Activated naive CD4-positive, alpha-beta T cell treated with anti-CD3 and anti-CD28 coated beads, Interleukin-2, amount 10 ng/mL, durations not matched to agents 7 days and 5 days (primary cell): ENCODE measurements at regions not wholly inside any gene's neighbourhood (a gene's known extent, or its start where the extent isn't known, plus 50 kb on each side); places are given as distances from the start of the nearest gene placed in this dataset.

ENCODE experiments used
- CTCF ChIA-PET: fragments of 350-600 bp; sonication (Branson Sonifier 250); formaldehyde crosslinking; loops from one replicate; lab custom pipeline; 2021; ENCODE audit warnings: antibody characterized with exemption; lab: Charles Lee
- DNase-seq: peaks from one replicate; pipeline ENCODE4 v3.0.0-alpha.2; 2020
- H3K27ac Mint-ChIP-seq: one replicate; pipeline ENCODE4 v1.8.0; 2021; ENCODE audit warnings: mild to moderate bottlenecking, moderate library complexity, mixed read lengths
- H3K27me3 Mint-ChIP-seq: one replicate; pipeline ENCODE4 v1.8.0; 2021; ENCODE audit warnings: mild to moderate bottlenecking, mixed read lengths
- H3K36me3 Mint-ChIP-seq: one replicate; pipeline ENCODE4 v1.8.0; 2021; ENCODE audit warnings: mixed read lengths
- H3K4me1 Mint-ChIP-seq: one replicate; pipeline ENCODE4 v1.8.0; 2021; ENCODE audit warnings: mixed read lengths
- H3K4me3 Mint-ChIP-seq: one replicate; pipeline ENCODE4 v1.8.0; 2021; ENCODE audit warnings: mild to moderate bottlenecking, moderate library complexity, mixed read lengths
- H3K9me3 Mint-ChIP-seq: one replicate; pipeline ENCODE4 v1.8.0; 2021; ENCODE audit warnings: mixed read lengths

DNA sequence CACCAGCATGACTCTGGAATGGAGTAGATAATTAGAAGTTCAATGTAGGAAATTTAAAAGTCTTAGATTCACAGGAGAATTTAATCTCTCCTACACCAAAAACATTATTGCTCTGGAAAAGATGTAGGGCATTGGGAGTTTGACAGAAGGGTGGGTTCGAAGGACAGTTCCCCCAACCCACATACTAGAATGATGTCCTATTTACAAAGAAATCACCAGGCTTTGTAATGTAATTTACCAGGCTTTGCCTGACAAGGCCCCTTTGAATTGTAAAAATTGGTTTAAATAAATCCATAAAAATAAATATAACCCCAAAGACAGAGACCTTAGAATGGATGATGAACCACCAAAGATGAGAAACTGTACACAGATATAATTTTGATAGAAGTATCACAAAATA, 399.2 kb upstream of the GRID2 start:
- Mint-ChIP-seq H3K27ac (no peak overlapping the region), H3K36me3 (no peaks in the 10 kb centered on the region), H3K4me3 (no peak overlapping the region), H3K27me3 (no peaks in the 10 kb centered on the region), H3K4me1 (no peaks in the 10 kb centered on the region), H3K9me3 (peaks cover 2% of the 10 kb centered on the region)
- CTCF ChIA-PET: no interaction called here
- DNase-seq: no peak

DNA sequence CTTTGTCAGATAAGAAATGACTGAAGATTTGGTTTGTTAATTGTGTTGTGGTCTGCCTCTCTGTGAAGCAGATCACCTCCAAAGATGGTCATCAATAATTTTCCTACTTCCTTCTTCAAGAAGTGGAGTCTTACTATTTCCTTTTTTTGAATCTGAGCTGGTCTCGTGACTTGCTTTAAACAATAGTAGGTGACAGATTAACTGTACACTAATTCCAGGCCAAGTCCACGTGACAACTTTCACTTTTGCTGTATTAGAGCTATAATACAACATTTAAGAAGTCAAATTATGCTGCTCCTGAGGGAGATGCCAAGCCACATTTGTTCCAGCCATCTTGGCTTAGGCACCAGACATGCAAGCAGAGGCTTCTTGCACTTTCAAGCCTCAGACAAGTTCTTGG, 393.8 kb upstream of the GRID2 start:
- no peak for DNase-seq
- no peak overlapping the region for H3K4me3 Mint-ChIP-seq
- H3K9me3 Mint-ChIP-seq: peaks cover 2% of the 10 kb centered on the region
- H3K27ac Mint-ChIP-seq: no peak overlapping the region
- no peaks in the 10 kb centered on the region for H3K36me3 Mint-ChIP-seq
- H3K27me3 Mint-ChIP-seq: no peaks in the 10 kb centered on the region
- CTCF ChIA-PET: no interaction called here
- H3K4me1 Mint-ChIP-seq: no peaks in the 10 kb centered on the region

DNA sequence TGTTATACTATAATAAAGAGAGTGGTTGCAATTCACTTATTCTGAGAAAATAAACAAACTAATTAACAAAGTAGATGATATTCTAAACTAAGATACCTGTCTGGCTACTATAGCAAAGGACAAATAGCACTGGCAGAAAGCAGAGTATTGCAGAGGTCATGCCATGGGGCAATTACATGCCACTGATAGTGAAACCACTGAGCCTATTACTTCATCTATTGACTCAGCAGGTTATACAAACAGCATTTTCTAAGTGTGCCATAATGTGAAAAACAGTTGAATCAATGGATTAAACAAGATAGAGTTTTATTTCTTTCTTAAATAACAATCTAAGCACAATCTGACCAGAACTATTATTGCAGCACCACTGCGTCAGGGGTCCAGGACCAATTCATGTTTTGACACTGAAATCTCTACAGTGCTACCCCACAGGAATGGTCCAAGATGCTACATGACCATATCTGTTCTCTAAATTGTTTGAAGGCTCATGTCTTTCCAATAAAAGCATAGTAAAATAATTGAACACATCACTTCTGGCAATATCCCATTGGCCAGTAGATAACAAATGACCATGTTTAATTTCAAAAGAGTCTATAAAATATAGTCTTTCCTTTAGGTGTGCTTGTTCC, 389.5 kb upstream of the GRID2 start:
- Mint-ChIP-seq H3K36me3 (no peaks in the 10 kb centered on the region), H3K27me3 (no peaks in the 10 kb centered on the region), H3K27ac (no peak overlapping the region), H3K9me3 (peaks cover 3% of the 10 kb centered on the region), H3K4me1 (no peaks in the 10 kb centered on the region), H3K4me3 (no peak overlapping the region)
- CTCF ChIA-PET: no interaction called here
- no peak for DNase-seq

DNA sequence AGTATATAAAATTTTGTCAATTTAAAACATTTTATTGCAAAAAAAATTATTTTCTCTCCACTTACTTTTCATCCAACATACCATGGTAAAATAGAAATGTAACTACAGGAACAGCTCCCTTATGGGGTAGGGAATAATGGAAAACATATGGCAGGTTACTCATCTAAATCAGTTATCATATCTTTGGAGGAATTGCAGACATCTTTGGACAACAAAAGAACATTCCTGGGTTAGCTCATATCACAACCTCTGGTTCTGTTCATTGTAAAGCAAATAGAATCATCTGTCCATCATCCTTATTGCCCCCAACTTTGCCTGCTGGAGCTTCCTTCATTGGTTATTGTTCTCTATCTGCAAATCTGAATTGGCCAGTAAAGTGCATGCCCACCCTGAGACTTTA, 387.5 kb upstream of the GRID2 start:
- Mint-ChIP-seq H3K9me3 (peaks cover 3% of the 10 kb centered on the region), H3K4me1 (no peaks in the 10 kb centered on the region), H3K36me3 (no peaks in the 10 kb centered on the region), H3K27me3 (no peaks in the 10 kb centered on the region), H3K4me3 (no peak overlapping the region), H3K27ac (no peak overlapping the region)
- no peak for DNase-seq
- CTCF ChIA-PET: no interaction called here

DNA sequence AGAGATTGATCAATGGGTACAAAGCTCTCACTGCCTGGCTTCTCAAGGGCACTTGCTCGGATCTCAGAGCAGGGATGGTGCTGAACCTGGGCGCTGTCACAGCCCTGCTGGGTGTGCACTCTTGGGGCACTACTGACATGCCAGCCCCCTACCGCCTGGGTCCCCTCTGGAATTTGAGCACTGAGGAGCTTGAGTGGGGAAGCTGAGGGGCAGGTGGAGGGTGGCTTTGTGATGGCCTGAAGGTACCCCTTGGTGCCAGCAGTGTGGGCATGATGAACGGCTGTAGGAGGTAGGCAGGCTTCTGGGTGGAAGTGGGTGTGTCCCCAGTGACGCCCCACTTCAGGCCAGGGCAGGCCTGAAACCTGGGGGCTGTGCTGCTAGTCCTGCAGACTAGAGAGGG, 379.1 kb upstream of the GRID2 start:
- H3K27me3 Mint-ChIP-seq: no peaks in the 10 kb centered on the region
- H3K36me3 Mint-ChIP-seq: no peaks in the 10 kb centered on the region
- no peak overlapping the region for H3K4me3 Mint-ChIP-seq
- no peaks in the 10 kb centered on the region for H3K4me1 Mint-ChIP-seq
- no peaks in the 10 kb centered on the region for H3K9me3 Mint-ChIP-seq
- no peak for DNase-seq
- H3K27ac Mint-ChIP-seq: no peak overlapping the region
- CTCF ChIA-PET: no interaction called here

DNA sequence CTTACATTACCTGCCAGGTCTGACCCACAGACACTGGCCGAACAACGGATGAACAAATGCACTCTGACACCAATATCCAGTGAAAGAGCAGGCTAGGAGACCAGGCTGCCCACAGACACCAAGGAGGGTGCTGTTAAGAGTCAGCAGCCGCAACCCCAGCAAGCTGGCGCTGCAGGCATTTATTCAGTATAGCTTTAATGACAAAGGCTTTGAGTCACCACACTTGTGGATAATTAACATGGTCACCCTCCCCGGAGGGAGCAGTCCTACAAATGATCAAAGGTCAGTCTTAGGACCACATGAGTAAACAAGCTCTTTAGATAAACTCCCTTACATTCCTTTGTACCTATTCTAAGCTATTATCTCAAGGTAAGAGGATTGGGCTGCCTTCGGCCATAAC, 368.5 kb upstream of the GRID2 start:
- H3K4me3 Mint-ChIP-seq: no peak overlapping the region
- no peaks in the 10 kb centered on the region for H3K27me3 Mint-ChIP-seq
- CTCF ChIA-PET: no interaction called here
- no peaks in the 10 kb centered on the region for H3K4me1 Mint-ChIP-seq
- no peaks in the 10 kb centered on the region for H3K36me3 Mint-ChIP-seq
- no peak overlapping the region for H3K27ac Mint-ChIP-seq
- DNase-seq: no peak
- H3K9me3 Mint-ChIP-seq: peaks cover 4% of the 10 kb centered on the region

DNA sequence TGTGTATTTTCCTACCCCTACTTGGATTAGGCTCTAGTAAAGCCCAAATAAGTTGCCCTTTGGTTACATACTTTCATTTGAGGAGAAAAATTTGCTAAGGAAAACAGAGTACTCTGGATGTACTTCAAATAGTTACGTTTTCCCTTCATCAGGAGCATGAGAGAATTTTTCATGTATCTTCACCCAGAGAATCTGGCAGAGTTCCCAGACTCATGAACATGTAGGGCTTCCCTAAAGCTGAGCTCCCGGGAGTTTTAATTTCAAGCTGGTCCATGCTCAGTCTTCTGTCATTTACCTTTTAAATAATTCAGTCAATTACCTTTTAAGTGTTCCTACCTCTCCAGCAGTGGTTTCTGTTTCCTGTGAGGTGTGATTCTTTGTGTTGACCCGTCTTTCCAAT, 367.5 kb upstream of the GRID2 start:
- CTCF ChIA-PET: no interaction called here
- H3K9me3 Mint-ChIP-seq: peaks cover 4% of the 10 kb centered on the region

DNA sequence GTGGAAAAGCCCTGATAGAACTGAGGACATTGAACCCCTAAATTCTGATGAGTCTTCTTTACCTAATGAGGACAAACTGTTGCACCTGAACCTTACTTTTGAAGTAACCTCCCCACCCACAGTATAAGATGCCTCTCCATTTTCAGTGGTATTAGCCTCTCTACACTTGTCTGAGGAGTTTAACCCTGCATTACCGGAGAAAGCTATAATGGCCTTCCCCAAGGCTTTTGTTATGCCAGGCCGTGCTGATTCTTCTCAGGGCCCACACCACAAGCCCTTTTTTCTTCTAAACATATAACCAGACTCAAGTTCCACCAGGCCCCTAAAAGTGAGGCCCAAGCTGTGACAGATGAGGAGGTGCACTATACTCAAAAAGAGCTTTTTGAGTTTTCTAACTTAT, 345.8 kb upstream of the GRID2 start:
- DNase-seq: no peak
- no peak overlapping the region for H3K27ac Mint-ChIP-seq
- H3K4me3 Mint-ChIP-seq: no peak overlapping the region
- CTCF ChIA-PET: no interaction called here
- no peaks in the 10 kb centered on the region for H3K4me1 Mint-ChIP-seq
- no peaks in the 10 kb centered on the region for H3K27me3 Mint-ChIP-seq
- no peaks in the 10 kb centered on the region for H3K9me3 Mint-ChIP-seq
- no peaks in the 10 kb centered on the region for H3K36me3 Mint-ChIP-seq

More for the DNA sequence above, 367.5 kb upstream of the GRID2 start:
- Mint-ChIP-seq H3K27me3 (no peaks in the 10 kb centered on the region), H3K4me3 (no peak overlapping the region), H3K4me1 (no peaks in the 10 kb centered on the region), H3K27ac (no peak overlapping the region), H3K36me3 (no peaks in the 10 kb centered on the region)
- no peak for DNase-seq

DNA sequence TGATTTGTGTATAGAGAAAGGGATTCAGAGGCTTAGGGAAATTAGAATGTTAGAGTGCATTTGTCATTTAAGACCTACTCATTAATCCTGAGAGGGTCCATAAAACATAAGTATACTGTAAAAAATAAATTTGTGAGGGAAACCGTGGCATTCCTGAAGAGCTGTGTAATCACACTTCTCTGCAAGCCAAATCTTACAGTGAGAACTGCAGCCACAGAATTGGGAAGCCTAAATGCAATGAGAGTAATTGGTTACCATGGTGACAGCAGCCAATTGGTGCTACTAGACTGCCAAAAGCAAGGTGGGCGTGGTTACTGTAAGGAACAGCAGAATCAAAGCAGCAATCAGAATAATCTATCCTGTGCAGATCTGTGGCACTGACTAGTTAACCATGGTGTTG, 345.2 kb upstream of the GRID2 start:
- Mint-ChIP-seq H3K36me3 (no peaks in the 10 kb centered on the region), H3K4me1 (no peaks in the 10 kb centered on the region), H3K27me3 (no peaks in the 10 kb centered on the region), H3K27ac (no peak overlapping the region), H3K9me3 (no peaks in the 10 kb centered on the region), H3K4me3 (no peak overlapping the region)
- no peak for DNase-seq
- CTCF ChIA-PET: no interaction called here

DNA sequence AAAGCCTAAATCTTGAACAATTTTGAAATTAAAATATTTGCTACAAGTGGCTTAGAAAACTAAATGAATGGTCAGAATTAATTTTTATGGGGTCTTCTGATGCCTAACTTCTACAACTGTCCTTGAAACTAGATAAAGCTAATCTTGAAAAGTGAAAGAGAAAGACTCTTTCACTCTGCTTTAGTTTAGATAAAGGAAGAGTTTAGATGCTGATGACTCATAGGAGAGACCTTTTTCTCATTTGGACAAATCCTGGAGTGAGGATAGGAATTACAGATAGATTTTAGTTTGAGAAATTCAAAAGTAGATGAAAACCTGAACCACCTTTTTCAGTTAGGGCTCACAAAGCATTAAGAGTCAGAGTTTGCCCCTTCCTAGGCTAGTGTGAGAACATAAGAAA, 342.3 kb upstream of the GRID2 start:
- Mint-ChIP-seq H3K9me3 (no peaks in the 10 kb centered on the region), H3K36me3 (no peaks in the 10 kb centered on the region), H3K4me1 (no peaks in the 10 kb centered on the region)

DNA sequence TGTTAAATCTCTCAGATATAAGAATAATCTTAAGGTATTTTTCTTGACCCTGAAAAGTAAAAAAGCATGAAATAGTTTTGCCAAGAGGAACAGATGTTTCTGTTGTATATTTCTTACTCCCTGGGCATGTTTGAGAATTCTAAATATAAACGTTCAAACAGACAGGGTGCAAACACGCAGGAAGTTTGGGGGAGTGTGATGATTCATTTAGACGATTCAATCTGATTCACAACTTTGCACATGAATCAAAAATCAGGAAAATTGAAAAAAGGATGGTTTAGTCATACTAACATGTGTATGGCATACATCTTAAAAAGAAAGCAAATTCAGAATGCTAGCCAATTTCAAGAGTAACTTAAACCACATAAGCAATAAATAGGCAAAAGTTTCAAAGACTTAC, 340.3 kb upstream of the GRID2 start:
- Mint-ChIP-seq H3K4me3 (no peak overlapping the region), H3K27ac (no peak overlapping the region), H3K9me3 (no peaks in the 10 kb centered on the region), H3K4me1 (no peaks in the 10 kb centered on the region), H3K27me3 (no peaks in the 10 kb centered on the region), H3K36me3 (no peaks in the 10 kb centered on the region)
- no peak for DNase-seq
- CTCF ChIA-PET: no interaction called here

More for the DNA sequence above, 342.3 kb upstream of the GRID2 start:
- Mint-ChIP-seq H3K4me3 (no peak overlapping the region), H3K27me3 (no peaks in the 10 kb centered on the region), H3K27ac (no peak overlapping the region)
- no peak for DNase-seq
- CTCF ChIA-PET: no interaction called here

DNA sequence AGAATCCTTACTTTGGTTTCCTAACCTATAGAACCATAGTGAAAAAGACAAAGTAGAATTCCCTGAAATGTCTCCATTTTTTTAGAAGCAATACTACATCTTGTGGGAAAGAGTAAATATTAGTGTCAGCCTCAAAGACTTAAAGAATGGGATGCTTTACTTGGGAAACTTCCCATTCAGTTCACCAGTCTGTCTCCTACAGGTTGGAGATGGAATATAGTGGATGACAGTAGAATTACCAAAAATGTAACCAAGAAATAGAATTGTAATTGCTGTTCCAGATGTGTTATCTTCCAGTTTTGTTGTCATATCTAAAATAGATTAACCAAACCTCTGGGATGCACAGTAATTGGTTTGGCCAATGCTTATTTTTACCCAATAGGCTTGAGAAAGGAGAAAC, 338.6 kb upstream of the GRID2 start:
- no peaks in the 10 kb centered on the region for H3K4me1 Mint-ChIP-seq
- no peak for DNase-seq
- no peaks in the 10 kb centered on the region for H3K27me3 Mint-ChIP-seq
- CTCF ChIA-PET: interaction anchor here (0.6 kb wide), 1 partner anchor 286 kb away, joined by 4 read pairs; no protein-coding TSS in a partner anchor
- H3K36me3 Mint-ChIP-seq: no peaks in the 10 kb centered on the region
- H3K4me3 Mint-ChIP-seq: no peak overlapping the region
- H3K9me3 Mint-ChIP-seq: no peaks in the 10 kb centered on the region
- H3K27ac Mint-ChIP-seq: no peak overlapping the region

DNA sequence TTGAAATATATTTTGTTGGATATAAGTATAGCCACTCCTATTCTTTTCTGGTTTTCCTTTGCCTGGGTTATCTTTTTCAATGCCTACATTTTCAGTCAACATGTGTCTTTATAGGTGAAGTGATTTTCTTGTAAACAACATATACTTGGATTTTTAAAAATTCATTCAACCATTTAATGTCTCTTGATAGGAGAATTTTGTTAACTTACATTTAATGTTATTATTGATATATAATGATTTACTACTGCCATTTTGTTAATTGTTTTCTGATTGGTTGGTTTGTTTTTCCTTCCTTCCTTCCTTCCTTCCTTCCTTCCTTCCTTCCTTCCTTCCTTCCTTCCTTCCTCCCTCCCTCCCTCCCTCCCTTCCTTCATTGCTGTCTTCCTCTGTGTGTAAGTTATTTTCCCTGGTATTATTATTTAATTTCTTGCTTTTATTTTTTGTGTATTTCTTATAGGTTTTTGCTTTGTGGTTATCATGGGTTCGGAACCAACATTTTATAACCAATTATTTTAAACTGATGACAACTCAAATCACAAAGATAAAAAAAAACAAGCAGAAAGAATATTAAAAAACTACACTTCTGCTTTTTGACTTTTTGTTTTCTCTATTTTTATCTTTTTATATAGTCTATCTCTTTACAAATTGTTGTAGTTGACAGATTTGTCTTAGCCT, 330.1 kb upstream of the GRID2 start:
- no peaks in the 10 kb centered on the region for H3K4me1 Mint-ChIP-seq
- H3K4me3 Mint-ChIP-seq: no peak overlapping the region
- no peak overlapping the region for H3K27ac Mint-ChIP-seq
- no peak for DNase-seq
- CTCF ChIA-PET: no interaction called here
- H3K27me3 Mint-ChIP-seq: no peaks in the 10 kb centered on the region
- no peaks in the 10 kb centered on the region for H3K36me3 Mint-ChIP-seq
- peaks cover 5% of the 10 kb centered on the region for H3K9me3 Mint-ChIP-seq

DNA sequence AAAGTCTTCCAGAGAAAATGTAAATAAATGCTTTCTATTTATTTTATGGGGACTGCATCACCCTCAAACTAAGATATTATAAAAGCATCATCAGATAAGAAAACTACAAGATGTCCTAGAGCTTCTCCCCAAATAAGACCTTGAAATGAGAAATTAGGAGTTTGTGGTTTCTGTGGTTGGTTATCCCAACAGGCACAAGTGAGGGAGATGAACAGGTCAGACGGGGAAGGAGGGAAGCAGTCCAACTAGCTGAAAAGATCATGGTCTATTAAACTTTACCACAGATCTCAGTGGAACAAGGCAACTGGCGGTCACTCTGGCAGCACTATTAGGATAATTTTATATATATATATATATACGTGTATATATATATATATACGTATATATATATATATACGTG, 319.3 kb upstream of the GRID2 start:
- H3K27ac Mint-ChIP-seq: no peak overlapping the region
- no peaks in the 10 kb centered on the region for H3K9me3 Mint-ChIP-seq
- no peaks in the 10 kb centered on the region for H3K27me3 Mint-ChIP-seq
- H3K4me1 Mint-ChIP-seq: no peaks in the 10 kb centered on the region
- CTCF ChIA-PET: no interaction called here
- H3K4me3 Mint-ChIP-seq: no peak overlapping the region
- no peaks in the 10 kb centered on the region for H3K36me3 Mint-ChIP-seq
- no peak for DNase-seq

DNA sequence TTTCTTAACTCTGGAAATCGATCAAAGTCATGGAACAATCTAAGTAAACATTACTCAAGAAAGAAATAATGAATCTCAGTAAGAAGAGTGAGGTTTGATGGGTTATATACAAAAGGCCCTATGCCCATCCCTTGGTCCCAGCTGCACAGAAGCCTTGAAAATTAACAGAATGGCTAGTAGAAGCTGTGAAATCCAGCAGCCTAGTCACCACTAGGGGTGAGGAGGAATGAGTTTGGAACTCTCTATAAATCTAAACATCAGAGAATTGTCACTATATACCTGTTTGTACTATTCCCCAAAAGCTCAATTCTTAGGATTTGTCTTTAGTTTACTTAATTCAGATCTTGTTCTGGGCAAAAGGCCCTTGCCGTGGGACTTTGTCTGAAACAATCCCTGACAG, 313.9 kb upstream of the GRID2 start:
- Mint-ChIP-seq H3K27me3 (no peaks in the 10 kb centered on the region), H3K4me3 (no peak overlapping the region), H3K4me1 (no peaks in the 10 kb centered on the region), H3K9me3 (no peaks in the 10 kb centered on the region), H3K36me3 (no peaks in the 10 kb centered on the region), H3K27ac (no peak overlapping the region)
- CTCF ChIA-PET: no interaction called here
- no peak for DNase-seq
